Keratinocyte (primary cell): ENCODE measurements at regions not wholly inside any gene's neighbourhood (a gene's known extent, or its start where the extent isn't known, plus 50 kb on each side); places are given as distances from the start of the nearest gene placed in this dataset.

Experiments used
- DNase-seq: peaks from one replicate; pipeline ENCODE4 v3.0.0-alpha.2; 2011; ENCODE audit warnings: low read depth, missing footprints, low spot score
- FAIRE-seq: peaks from 2 replicates; lab custom pipeline; 2011; peaks lifted over from hg19 to GRCh38; lab: Jason Lieb, UNC
- H2AFZ ChIP-seq: 2 replicates; pipeline ENCODE4 v1.6.0; 2012; ENCODE audit warnings: low read length, control low read depth, inconsistent platforms; ENCODE audit not compliant: control insufficient read depth
- H3K27ac ChIP-seq: 2 replicates; pipeline ENCODE4 v1.5.1; 2011; ENCODE audit warnings: low read length; ENCODE audit not compliant: control insufficient read depth, insufficient read depth
- H3K27me3 ChIP-seq: 3 replicates; pipeline ENCODE4 v1.6.0; 2011; ENCODE audit warnings: low read length; ENCODE audit not compliant: control insufficient read depth, insufficient read depth; ENCODE audit errors: extremely low read depth
- H3K36me3 ChIP-seq, 2 experiments: 2 replicates in 1 of 2; 3 replicates in 1 of 2; pipeline ENCODE4 v1.5.1; 2011; ENCODE audit warnings: low read length in 2 of 2, mild to moderate bottlenecking in 1 of 2; ENCODE audit not compliant: control insufficient read depth in 2 of 2, insufficient read depth in 2 of 2; ENCODE audit errors: extremely low read depth in 1 of 2
- H3K4me1 ChIP-seq: 3 replicates; pipeline ENCODE4 v1.5.1; 2011; ENCODE audit warnings: low read length; ENCODE audit not compliant: control insufficient read depth, insufficient read depth; ENCODE audit errors: extremely low read depth
- H3K4me2 ChIP-seq: 3 replicates; pipeline ENCODE4 v1.6.0; 2011; ENCODE audit warnings: low read depth, low read length; ENCODE audit not compliant: control insufficient read depth, insufficient read depth; ENCODE audit errors: extremely low read depth
- H3K4me3 ChIP-seq, 3 experiments: fragments of 200-600 bp in 1 of 3; sonication (generic) in 1 of 3; 2 replicates in 2 of 3; 3 replicates in 1 of 3; pipeline ENCODE4 v1.5.1; 2011 to 2016; ENCODE audit warnings: low read length in 3 of 3, mild to moderate bottlenecking in 3 of 3, control low read depth in 2 of 3, inconsistent platforms in 1 of 3, low read depth in 1 of 3, mixed read lengths in 1 of 3, mixed run types in 1 of 3, moderate library complexity in 1 of 3; ENCODE audit not compliant: control insufficient read depth in 2 of 3, insufficient read depth in 2 of 3; ENCODE audit errors: extremely low read depth in 1 of 3
- H3K79me2 ChIP-seq: 2 replicates; pipeline ENCODE4 v1.6.0; 2012; ENCODE audit warnings: low read length; ENCODE audit not compliant: control insufficient read depth, insufficient read depth
- H3K9ac ChIP-seq: 3 replicates; pipeline ENCODE4 v1.6.0; 2011; ENCODE audit warnings: low read length; ENCODE audit not compliant: control insufficient read depth, insufficient read depth; ENCODE audit errors: extremely low read depth
- H3K9me1 ChIP-seq: 3 replicates; pipeline ENCODE4 v1.6.0; 2011; ENCODE audit warnings: low read length; ENCODE audit not compliant: control insufficient read depth, insufficient read depth; ENCODE audit errors: extremely low read depth
- H3K9me3 ChIP-seq: 2 replicates; pipeline ENCODE4 v1.5.1; 2012; ENCODE audit warnings: low read depth, low read length; ENCODE audit not compliant: control insufficient read depth
- H4K20me1 ChIP-seq: 3 replicates; pipeline ENCODE4 v1.6.0; 2011; ENCODE audit warnings: low read length; ENCODE audit not compliant: control insufficient read depth, insufficient read depth; ENCODE audit errors: extremely low read depth
- EZH2 ChIP-seq: IDR thresholded peaks from one replicate; pipeline ENCODE4 v1.6.1; 2012; ENCODE audit warnings: inconsistent platforms, mild to moderate bottlenecking, low read length, moderate library complexity
- dilution Hi-C: fragments of 300-500 bp; cut with MboI; formaldehyde crosslinking; loops from one replicate; pipeline ENCODE4 v1.7.0; 2020; ENCODE audit warnings: low sequenced_read_pairs; ENCODE audit not compliant: extremely low pct_ligation_motif_present
- TF ChIP-seq, protein P1 (sequence below), 3 experiments: IDR thresholded peaks in 1 of 3; conservative IDR thresholded peaks in 1 of 3; optimal IDR thresholded peaks in 1 of 3; 2 replicates in 2 of 3; 3 replicates in 1 of 3; pipeline versions ENCODE3 to v1.5.1; 2011; ENCODE audit warnings: low read length in 3 of 3, mild to moderate bottlenecking in 3 of 3, moderate library complexity in 2 of 3, control low read depth in 1 of 3, inconsistent platforms in 1 of 3; ENCODE audit not compliant: insufficient read depth in 2 of 3; ENCODE audit errors: extremely low read depth in 1 of 3

DNA sequence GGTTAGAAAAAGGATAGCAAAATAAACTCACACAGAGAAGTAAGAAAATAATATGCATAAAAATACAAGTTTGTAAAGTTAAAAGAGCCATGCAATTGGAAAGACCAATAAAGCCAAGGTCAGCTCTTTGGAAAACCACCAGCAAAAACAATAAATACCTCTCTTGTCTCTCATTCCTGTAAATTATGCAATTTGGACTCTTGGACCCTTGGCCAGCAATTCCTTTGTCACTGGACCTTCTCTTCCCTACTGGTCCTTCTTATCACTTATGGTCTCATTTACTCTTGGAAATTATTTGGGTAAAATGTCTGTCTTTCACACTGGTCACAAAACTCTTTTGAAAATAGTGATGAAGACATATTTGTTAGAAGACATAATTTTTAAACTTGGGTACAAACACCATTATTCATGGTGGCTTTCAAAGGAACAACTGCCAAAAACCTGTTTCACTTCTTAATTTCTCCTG, 379.5 kb downstream of the TMEM232 start:
- H4K20me1 ChIP-seq, result no peaks in the 10 kb centered on the region
- H3K36me3 ChIP-seq, result no peaks in the 10 kb centered on the region
- dilution Hi-C loops, result no loop called here
- H3K79me2 ChIP-seq, result no peaks in the 10 kb centered on the region
- TF ChIP-seq, protein P1, sequence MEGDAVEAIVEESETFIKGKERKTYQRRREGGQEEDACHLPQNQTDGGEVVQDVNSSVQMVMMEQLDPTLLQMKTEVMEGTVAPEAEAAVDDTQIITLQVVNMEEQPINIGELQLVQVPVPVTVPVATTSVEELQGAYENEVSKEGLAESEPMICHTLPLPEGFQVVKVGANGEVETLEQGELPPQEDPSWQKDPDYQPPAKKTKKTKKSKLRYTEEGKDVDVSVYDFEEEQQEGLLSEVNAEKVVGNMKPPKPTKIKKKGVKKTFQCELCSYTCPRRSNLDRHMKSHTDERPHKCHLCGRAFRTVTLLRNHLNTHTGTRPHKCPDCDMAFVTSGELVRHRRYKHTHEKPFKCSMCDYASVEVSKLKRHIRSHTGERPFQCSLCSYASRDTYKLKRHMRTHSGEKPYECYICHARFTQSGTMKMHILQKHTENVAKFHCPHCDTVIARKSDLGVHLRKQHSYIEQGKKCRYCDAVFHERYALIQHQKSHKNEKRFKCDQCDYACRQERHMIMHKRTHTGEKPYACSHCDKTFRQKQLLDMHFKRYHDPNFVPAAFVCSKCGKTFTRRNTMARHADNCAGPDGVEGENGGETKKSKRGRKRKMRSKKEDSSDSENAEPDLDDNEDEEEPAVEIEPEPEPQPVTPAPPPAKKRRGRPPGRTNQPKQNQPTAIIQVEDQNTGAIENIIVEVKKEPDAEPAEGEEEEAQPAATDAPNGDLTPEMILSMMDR (optimal IDR thresholded peaks at IDR 0.05 in 1 of 3, IDR thresholded peaks at IDR 0.05 in 1 of 3, conservative IDR thresholded peaks at IDR 0.05 in 1 of 3; ENCODE audit: extremely low read depth in 1 of 3, insufficient read depth in 2 of 3, low read length in 3 of 3), result no peak
- no peak for TF ChIP-seq EZH2
- DNase-seq, result no peak
- no peaks in the 10 kb centered on the region for H3K9me3 ChIP-seq
- no peak overlapping the region for H3K9ac ChIP-seq
- H3K27me3 ChIP-seq, result peaks cover 3% of the 10 kb centered on the region
- H3K4me3 ChIP-seq, result no peak overlapping the region
- H3K4me1 ChIP-seq, result no peaks in the 10 kb centered on the region
- H3K9me1 ChIP-seq, result no peaks in the 10 kb centered on the region
- H2AFZ ChIP-seq, result no peak overlapping the region
- FAIRE-seq, result no peak
- no peak overlapping the region for H3K4me2 ChIP-seq
- H3K27ac ChIP-seq, result no peak overlapping the region

DNA sequence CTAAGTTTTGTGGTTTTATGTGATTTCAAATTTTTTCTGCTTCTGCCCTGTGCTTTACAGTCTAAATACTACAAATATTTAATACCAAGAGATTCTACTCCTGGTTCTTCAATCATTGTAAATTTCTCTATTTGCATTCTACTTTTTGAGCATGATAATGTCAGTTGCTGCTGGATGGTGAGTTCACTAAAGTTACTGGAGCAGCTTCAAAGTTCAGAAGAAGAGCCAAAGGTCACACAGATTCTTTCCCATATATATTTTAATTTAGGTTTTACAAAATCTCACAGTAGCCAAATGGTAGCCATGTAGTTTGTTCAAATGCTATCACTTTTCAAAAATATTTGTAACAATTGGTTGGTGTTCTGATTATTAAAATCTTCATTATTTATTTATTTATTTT, 378.7 kb downstream of the TMEM232 start:
- Histone ChIP-seq H3K4me1 (no peaks in the 10 kb centered on the region), H3K79me2 (no peaks in the 10 kb centered on the region), H3K9me1 (no peaks in the 10 kb centered on the region), H2AFZ (no peak overlapping the region), H3K9me3 (no peaks in the 10 kb centered on the region), H3K27ac (no peak overlapping the region), H3K36me3 (no peaks in the 10 kb centered on the region), H3K9ac (no peak overlapping the region), H3K4me3 (no peak overlapping the region), H3K27me3 (peaks cover under 1% of the 10 kb centered on the region), H3K4me2 (no peak overlapping the region), H4K20me1 (no peaks in the 10 kb centered on the region)
- TF ChIP-seq, protein P1 (optimal IDR thresholded peaks at IDR 0.05 in 1 of 3, IDR thresholded peaks at IDR 0.05 in 1 of 3, conservative IDR thresholded peaks at IDR 0.05 in 1 of 3; ENCODE audit: extremely low read depth in 1 of 3, insufficient read depth in 2 of 3, low read length in 3 of 3), result no peak
- TF ChIP-seq EZH2, result no peak
- dilution Hi-C loops, result no loop called here
- FAIRE-seq (no peak), DNase-seq (no peak)
